Esophagus muscularis mucosa (tissue), 4 donors: ENCODE measurements at regions not wholly inside any gene's neighbourhood (a gene's known extent, or its start where the extent isn't known, plus 50 kb on each side); places are given as distances from the start of the nearest gene placed in this dataset.

Source experiments
- EP300 ChIP-seq: sonication (generic); formaldehyde crosslinking; IDR thresholded peaks from one replicate; pipeline ENCODE4 v1.6.1; 2017; ENCODE audit warnings: antibody characterized with exemption
- POLR2A ChIP-seq: fragments of 450-650 bp; IDR thresholded peaks from one replicate; pipeline ENCODE4 v1.6.1; 2017; ENCODE audit warnings: antibody characterized with exemption, moderate library complexity, mild to moderate bottlenecking, low read depth
- TF ChIP-seq, protein P1 (sequence below), 3 experiments: fragments of 200-600 bp in 2 of 3; fragments of 450-650 bp in 1 of 3; sonication (generic) in 2 of 3; IDR thresholded peaks; one replicate each; pipeline ENCODE4 v1.5.1; 2017 to 2019; ENCODE audit warnings: antibody characterized with exemption in 3 of 3, mild to moderate bottlenecking in 2 of 3, moderate library complexity in 1 of 3

DNA sequence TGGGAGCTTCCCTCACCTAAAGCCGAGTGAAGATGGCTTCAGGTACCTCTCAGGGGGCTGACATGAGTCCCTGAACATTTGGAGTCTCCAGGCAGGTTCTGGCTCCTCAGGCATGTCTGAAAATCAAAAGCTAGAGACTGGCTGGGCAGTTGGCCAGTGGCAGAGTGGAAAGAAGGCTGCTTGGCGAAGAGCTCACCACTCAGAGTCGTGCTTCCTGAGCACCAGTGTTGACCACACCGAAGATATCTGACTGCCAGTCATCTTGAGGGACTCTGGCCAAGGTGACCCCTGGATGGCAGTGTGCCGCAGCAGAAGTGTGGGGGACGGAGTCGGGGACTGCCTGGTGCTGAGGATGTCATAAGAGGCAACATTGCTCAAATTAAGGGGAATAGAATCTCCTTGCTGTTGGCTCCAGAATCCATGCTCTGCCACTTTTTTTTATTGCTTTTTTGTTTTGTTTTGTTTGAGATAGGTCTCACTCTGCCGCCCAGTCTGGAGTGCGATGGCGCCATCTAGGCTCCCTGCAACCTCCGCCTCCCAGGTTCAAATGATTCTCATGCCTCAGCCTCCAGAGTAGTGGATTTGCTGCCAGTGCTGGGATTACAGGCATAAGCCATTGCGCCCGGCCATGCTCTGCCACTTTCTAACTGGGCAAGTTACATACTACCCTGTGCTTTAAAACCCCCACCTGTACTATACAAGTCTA is 172.5 kb upstream of the GATB start:
- TF ChIP-seq EP300 (no peak), POLR2A (no peak)
- TF ChIP-seq, protein P1, sequence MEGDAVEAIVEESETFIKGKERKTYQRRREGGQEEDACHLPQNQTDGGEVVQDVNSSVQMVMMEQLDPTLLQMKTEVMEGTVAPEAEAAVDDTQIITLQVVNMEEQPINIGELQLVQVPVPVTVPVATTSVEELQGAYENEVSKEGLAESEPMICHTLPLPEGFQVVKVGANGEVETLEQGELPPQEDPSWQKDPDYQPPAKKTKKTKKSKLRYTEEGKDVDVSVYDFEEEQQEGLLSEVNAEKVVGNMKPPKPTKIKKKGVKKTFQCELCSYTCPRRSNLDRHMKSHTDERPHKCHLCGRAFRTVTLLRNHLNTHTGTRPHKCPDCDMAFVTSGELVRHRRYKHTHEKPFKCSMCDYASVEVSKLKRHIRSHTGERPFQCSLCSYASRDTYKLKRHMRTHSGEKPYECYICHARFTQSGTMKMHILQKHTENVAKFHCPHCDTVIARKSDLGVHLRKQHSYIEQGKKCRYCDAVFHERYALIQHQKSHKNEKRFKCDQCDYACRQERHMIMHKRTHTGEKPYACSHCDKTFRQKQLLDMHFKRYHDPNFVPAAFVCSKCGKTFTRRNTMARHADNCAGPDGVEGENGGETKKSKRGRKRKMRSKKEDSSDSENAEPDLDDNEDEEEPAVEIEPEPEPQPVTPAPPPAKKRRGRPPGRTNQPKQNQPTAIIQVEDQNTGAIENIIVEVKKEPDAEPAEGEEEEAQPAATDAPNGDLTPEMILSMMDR (IDR thresholded peaks at IDR 0.05) = no peak
